Neural cell (in vitro differentiated cells): ENCODE measurements at regions not wholly inside any gene's neighbourhood (a gene's known extent, or its start where the extent isn't known, plus 50 kb on each side); places are given as distances from the start of the nearest gene placed in this dataset.

Source experiments
- H2AFZ ChIP-seq: fragments of 200-600, 300-800 bp; sonication (generic), shearing (Covaris generic); 2 replicates; pipeline ENCODE4 v1.6.0; 2014; ENCODE audit warnings: low read depth, mild to moderate bottlenecking, antibody characterized with exemption, low read length, moderate library complexity
- H3F3A ChIP-seq: fragments of 200-600 bp; shearing (Covaris generic); 2 replicates; pipeline ENCODE4 v1.6.1; 2016; ENCODE audit warnings: mild to moderate bottlenecking, moderate library complexity, mixed read lengths, antibody characterized with exemption, low read length; ENCODE audit not compliant: insufficient read depth, poor library complexity, severe bottlenecking
- H3K27ac ChIP-seq: fragments of 200-600, 300-800 bp; sonication (generic), shearing (Covaris generic); 2 replicates; pipeline ENCODE4 v1.5.1; 2014; ENCODE audit warnings: mild to moderate bottlenecking, low read length, moderate library complexity
- H3K27me3 ChIP-seq: fragments of 300-800, 200-600 bp; sonication (generic), shearing (Covaris generic); 2 replicates; pipeline ENCODE4 v1.6.0; 2014; ENCODE audit warnings: mild to moderate bottlenecking, low read depth, low read length, moderate library complexity; ENCODE audit not compliant: insufficient read depth
- H3K36me3 ChIP-seq: fragments of 300-800, 200-600 bp; sonication (generic), shearing (Covaris generic); 2 replicates; pipeline ENCODE4 v1.5.1; 2014; ENCODE audit warnings: mild to moderate bottlenecking, antibody characterized with exemption, low read length, moderate library complexity; ENCODE audit not compliant: insufficient read depth
- H3K4me2 ChIP-seq: fragments of 300-800, 200-600 bp; sonication (generic), shearing (Covaris generic); 2 replicates; pipeline ENCODE4 v1.6.0; 2014; ENCODE audit warnings: mild to moderate bottlenecking, low read length
- H3K4me3 ChIP-seq: fragments of 300-800, 200-600 bp; sonication (generic), shearing (Covaris generic); 2 replicates; pipeline ENCODE4 v1.5.1; 2014; ENCODE audit warnings: mild to moderate bottlenecking, low read length, moderate library complexity
- H3K79me2 ChIP-seq: fragments of 200-600 bp; shearing (Covaris generic); replicated peaks from 2 replicates; pipeline ENCODE4 v1.6.0; 2014; ENCODE audit warnings: mild to moderate bottlenecking, low read length, moderate library complexity; ENCODE audit not compliant: insufficient read depth
- H3K9ac ChIP-seq: fragments of 300-800, 200-600 bp; sonication (generic), shearing (Covaris generic); 2 replicates; pipeline ENCODE4 v1.6.1; 2016; ENCODE audit warnings: mild to moderate bottlenecking, low read length, mixed read lengths
- H3K9me2 ChIP-seq: fragments of 200-600 bp; shearing (Covaris generic); 2 replicates; pipeline ENCODE4 v1.6.1; 2016; ENCODE audit warnings: mild to moderate bottlenecking, low read length, mixed read lengths; ENCODE audit not compliant: insufficient read depth
- H3K9me3 ChIP-seq: fragments of 200-600, 300-800 bp; sonication (generic), shearing (Covaris generic); 2 replicates; pipeline ENCODE4 v1.6.1; 2016; ENCODE audit warnings: mild to moderate bottlenecking, mixed run types, low read length, moderate library complexity, mixed read lengths
- H4K20me1 ChIP-seq: fragments of 200-600 bp; shearing (Covaris generic); 2 replicates; pipeline ENCODE4 v1.6.1; 2016; ENCODE audit warnings: mild to moderate bottlenecking, mixed run types; ENCODE audit not compliant: insufficient read depth
- EP300 ChIP-seq: fragments of 450-650 bp; conservative IDR thresholded peaks from 2 replicates; pipeline ENCODE4 v1.6.1; 2014; ENCODE audit warnings: antibody characterized with exemption, mild to moderate bottlenecking, moderate library complexity; ENCODE audit not compliant: poor library complexity, severe bottlenecking
- EZH2 ChIP-seq: fragments of 200-600, 300-800 bp; shearing (Covaris generic), sonication (generic); IDR thresholded peaks from 2 replicates; pipeline ENCODE4 v1.6.1; 2014; ENCODE audit warnings: antibody characterized with exemption, low read length, borderline replicate concordance, mild to moderate bottlenecking; ENCODE audit not compliant: insufficient read depth, poor library complexity, severe bottlenecking
- MXI1 ChIP-seq: fragments of 450-650 bp; conservative IDR thresholded peaks from 2 replicates; pipeline ENCODE4 v1.6.1; 2014; ENCODE audit warnings: antibody characterized with exemption, mild to moderate bottlenecking; ENCODE audit not compliant: poor library complexity, severe bottlenecking
- POLR2AphosphoS5 ChIP-seq: IDR thresholded peaks from 2 replicates; pipeline ENCODE4 v1.6.1; 2012
- RAD21 ChIP-seq: fragments of 450-650 bp; conservative IDR thresholded peaks from 2 replicates; pipeline ENCODE4 v1.6.1; 2014; ENCODE audit warnings: antibody characterized with exemption, mild to moderate bottlenecking, moderate library complexity
- SMC3 ChIP-seq: fragments of 450-650 bp; conservative IDR thresholded peaks from 2 replicates; pipeline ENCODE4 v1.6.1; 2014; ENCODE audit warnings: antibody characterized with exemption, mild to moderate bottlenecking, moderate library complexity; ENCODE audit not compliant: poor library complexity
- TAF1 ChIP-seq: IDR thresholded peaks from 2 replicates; pipeline ENCODE4 v1.6.1; 2012; ENCODE audit warnings: low read depth
- TF ChIP-seq, protein P1 (sequence below): IDR thresholded peaks from 2 replicates; pipeline ENCODE4 v1.6.1; 2012; ENCODE audit warnings: borderline replicate concordance
- TF ChIP-seq, protein P2 (sequence below): fragments of 450-650 bp; IDR thresholded peaks from 2 replicates; pipeline ENCODE4 v1.5.1; 2014; ENCODE audit warnings: antibody characterized with exemption, mild to moderate bottlenecking, moderate library complexity; ENCODE audit not compliant: poor library complexity, severe bottlenecking

DNA sequence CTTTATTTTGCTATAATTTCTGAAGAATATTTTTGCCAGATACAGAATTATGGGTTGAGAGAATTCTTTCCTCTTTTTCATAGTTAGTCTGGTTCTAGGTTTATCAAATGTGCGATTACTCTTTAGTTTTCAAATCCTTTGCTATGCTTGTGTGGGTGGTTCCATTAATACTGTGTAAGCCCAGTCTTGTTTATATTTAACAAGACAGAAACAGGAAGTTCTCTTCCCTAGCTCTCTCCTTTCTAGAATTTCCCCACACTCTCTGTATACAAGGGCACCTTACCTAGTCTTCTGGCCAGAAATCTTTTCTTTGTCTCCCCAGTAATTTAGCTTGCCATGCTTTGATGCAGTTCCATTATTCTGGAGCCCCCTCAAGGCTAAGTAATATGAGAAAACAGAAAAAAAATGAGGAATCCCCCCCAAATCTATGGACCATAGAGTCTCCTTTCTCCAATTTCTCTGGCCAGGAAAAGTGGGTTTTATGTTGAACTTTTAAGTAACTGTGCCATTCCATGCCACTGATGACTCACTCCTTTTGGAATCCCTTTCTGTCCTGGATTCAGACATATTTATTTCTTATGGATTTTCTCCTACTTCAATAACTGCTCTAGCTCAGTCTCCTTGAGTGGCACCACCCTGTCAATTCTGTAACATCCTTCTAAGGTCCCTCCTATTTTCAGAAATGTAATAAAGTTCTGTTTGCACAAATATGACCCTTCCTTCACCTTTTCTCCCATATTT lies 1714.1 kb downstream of the EFNA5 start:
- H2AFZ ChIP-seq, result no peak overlapping the region
- no peak overlapping the region for H3K4me2 ChIP-seq
- H3K36me3 ChIP-seq, result no peaks in the 10 kb centered on the region
- H3K27ac ChIP-seq, result no peak overlapping the region
- H3K27me3 ChIP-seq, result no peaks in the 10 kb centered on the region
- H4K20me1 ChIP-seq, result no peaks in the 10 kb centered on the region
- H3F3A ChIP-seq, result no peaks in the 10 kb centered on the region
- no peaks in the 10 kb centered on the region for H3K9me2 ChIP-seq
- no peak overlapping the region for H3K9ac ChIP-seq
- TF ChIP-seq TAF1 (no peak), EP300 (no peak), POLR2AphosphoS5 (no peak), MXI1 (no peak), EZH2 (no peak), RAD21 (no peak), SMC3 (no peak)
- TF ChIP-seq, protein P1, sequence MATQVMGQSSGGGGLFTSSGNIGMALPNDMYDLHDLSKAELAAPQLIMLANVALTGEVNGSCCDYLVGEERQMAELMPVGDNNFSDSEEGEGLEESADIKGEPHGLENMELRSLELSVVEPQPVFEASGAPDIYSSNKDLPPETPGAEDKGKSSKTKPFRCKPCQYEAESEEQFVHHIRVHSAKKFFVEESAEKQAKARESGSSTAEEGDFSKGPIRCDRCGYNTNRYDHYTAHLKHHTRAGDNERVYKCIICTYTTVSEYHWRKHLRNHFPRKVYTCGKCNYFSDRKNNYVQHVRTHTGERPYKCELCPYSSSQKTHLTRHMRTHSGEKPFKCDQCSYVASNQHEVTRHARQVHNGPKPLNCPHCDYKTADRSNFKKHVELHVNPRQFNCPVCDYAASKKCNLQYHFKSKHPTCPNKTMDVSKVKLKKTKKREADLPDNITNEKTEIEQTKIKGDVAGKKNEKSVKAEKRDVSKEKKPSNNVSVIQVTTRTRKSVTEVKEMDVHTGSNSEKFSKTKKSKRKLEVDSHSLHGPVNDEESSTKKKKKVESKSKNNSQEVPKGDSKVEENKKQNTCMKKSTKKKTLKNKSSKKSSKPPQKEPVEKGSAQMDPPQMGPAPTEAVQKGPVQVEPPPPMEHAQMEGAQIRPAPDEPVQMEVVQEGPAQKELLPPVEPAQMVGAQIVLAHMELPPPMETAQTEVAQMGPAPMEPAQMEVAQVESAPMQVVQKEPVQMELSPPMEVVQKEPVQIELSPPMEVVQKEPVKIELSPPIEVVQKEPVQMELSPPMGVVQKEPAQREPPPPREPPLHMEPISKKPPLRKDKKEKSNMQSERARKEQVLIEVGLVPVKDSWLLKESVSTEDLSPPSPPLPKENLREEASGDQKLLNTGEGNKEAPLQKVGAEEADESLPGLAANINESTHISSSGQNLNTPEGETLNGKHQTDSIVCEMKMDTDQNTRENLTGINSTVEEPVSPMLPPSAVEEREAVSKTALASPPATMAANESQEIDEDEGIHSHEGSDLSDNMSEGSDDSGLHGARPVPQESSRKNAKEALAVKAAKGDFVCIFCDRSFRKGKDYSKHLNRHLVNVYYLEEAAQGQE, result no peak
- TF ChIP-seq, protein P2, sequence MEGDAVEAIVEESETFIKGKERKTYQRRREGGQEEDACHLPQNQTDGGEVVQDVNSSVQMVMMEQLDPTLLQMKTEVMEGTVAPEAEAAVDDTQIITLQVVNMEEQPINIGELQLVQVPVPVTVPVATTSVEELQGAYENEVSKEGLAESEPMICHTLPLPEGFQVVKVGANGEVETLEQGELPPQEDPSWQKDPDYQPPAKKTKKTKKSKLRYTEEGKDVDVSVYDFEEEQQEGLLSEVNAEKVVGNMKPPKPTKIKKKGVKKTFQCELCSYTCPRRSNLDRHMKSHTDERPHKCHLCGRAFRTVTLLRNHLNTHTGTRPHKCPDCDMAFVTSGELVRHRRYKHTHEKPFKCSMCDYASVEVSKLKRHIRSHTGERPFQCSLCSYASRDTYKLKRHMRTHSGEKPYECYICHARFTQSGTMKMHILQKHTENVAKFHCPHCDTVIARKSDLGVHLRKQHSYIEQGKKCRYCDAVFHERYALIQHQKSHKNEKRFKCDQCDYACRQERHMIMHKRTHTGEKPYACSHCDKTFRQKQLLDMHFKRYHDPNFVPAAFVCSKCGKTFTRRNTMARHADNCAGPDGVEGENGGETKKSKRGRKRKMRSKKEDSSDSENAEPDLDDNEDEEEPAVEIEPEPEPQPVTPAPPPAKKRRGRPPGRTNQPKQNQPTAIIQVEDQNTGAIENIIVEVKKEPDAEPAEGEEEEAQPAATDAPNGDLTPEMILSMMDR, result no peak
- H3K4me3 ChIP-seq, result no peak overlapping the region
- no peaks in the 10 kb centered on the region for H3K79me2 ChIP-seq
- H3K9me3 ChIP-seq, result no peaks in the 10 kb centered on the region

DNA sequence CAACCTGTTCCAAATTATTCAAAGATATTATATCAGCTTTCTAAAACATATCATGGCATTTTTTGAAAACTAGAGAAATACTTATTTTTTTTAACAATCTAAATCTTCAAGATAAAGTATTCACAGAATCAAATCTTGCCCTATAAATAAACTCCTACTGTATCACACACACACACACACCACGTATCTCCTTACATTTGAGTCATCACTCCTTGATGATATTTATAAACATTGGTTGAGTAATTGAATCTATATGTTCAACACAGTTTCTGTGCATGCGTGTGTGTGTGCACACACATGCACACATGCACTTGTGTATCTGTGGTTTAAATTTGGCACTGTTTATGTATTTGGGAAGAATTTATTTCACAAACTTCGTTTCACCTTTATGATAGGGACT lies 1716.4 kb downstream of the EFNA5 start:
- H3K4me2 ChIP-seq, result no peak overlapping the region
- no peaks in the 10 kb centered on the region for H3K36me3 ChIP-seq
- H4K20me1 ChIP-seq, result no peaks in the 10 kb centered on the region
- H3K27me3 ChIP-seq, result no peaks in the 10 kb centered on the region
- no peaks in the 10 kb centered on the region for H3K9me2 ChIP-seq
- H3K4me3 ChIP-seq, result no peak overlapping the region
- H2AFZ ChIP-seq, result no peak overlapping the region
- H3F3A ChIP-seq, result no peaks in the 10 kb centered on the region
- H3K9ac ChIP-seq, result no peak overlapping the region
- no peak overlapping the region for H3K27ac ChIP-seq
- TF ChIP-seq POLR2AphosphoS5 (no peak), EZH2 (no peak), RAD21 (no peak), EP300 (no peak), MXI1 (no peak), TAF1 (no peak), SMC3 (no peak)
- TF ChIP-seq, protein P2, result no peak
- H3K79me2 ChIP-seq, result no peaks in the 10 kb centered on the region
- H3K9me3 ChIP-seq, result no peaks in the 10 kb centered on the region
